ENCODE measurements at regions not wholly inside any gene's neighbourhood (a gene's known extent, or its start where the extent isn't known, plus 50 kb on each side); places are given as distances from the start of the nearest gene placed in this dataset.

- no peak for DNase-seq (ENCODE audit: low read depth)
Measured at GRCh38 chr17:77725846-77726245, 232.7 kb upstream of the TNRC6C start.

GRCh38 chr17:77726549-77727006 is 231.9 kb upstream of the TNRC6C start:
- DNase-seq (ENCODE audit: low read depth), result no peak

GRCh38 chr17:77727037-77727615 is 231.4 kb upstream of the TNRC6C start:
- no peak for DNase-seq (ENCODE audit: low read depth)

- DNase-seq (ENCODE audit: low read depth), result no peak
Measured at GRCh38 chr17:77728474-77728795, 230.1 kb upstream of the TNRC6C start.

- no peak for DNase-seq (ENCODE audit: low read depth)
Measured at GRCh38 chr17:77728871-77729270, 229.6 kb upstream of the TNRC6C start.

GRCh38 chr17:77729587-77729986 is 228.9 kb upstream of the TNRC6C start:
- no peak for DNase-seq (ENCODE audit: low read depth)

- no peak for DNase-seq (ENCODE audit: low read depth)
Measured at GRCh38 chr17:77730376-77730775, 228.1 kb upstream of the TNRC6C start.

- DNase-seq (ENCODE audit: low read depth), result no peak
Measured at GRCh38 chr17:77733576-77734296, 224.8 kb upstream of the TNRC6C start.

GRCh38 chr17:77734371-77735080 is 224.0 kb upstream of the TNRC6C start:
- no peak for DNase-seq (ENCODE audit: low read depth)

GRCh38 chr17:77735081-77735565 is 223.4 kb upstream of the TNRC6C start:
- no peak for DNase-seq (ENCODE audit: low read depth)

GRCh38 chr17:77735566-77736198 is 222.8 kb upstream of the TNRC6C start:
- no peak for DNase-seq (ENCODE audit: low read depth)

- DNase-seq (ENCODE audit: low read depth), result no peak
Measured at GRCh38 chr17:77736199-77736585, 222.3 kb upstream of the TNRC6C start.

- DNase-seq (ENCODE audit: low read depth), result no peak
Measured at GRCh38 chr17:77736721-77737120, 221.8 kb upstream of the TNRC6C start.

GRCh38 chr17:77737442-77738265 is 220.8 kb upstream of the TNRC6C start:
- no peak for DNase-seq (ENCODE audit: low read depth)

GRCh38 chr17:77738751-77739531 is 219.6 kb upstream of the TNRC6C start:
- no peak for DNase-seq (ENCODE audit: low read depth)

- no peak for DNase-seq (ENCODE audit: low read depth)
Measured at GRCh38 chr17:77740481-77740880, 218.0 kb upstream of the TNRC6C start.

GRCh38 chr17:77741109-77741508 is 217.4 kb upstream of the TNRC6C start:
- DNase-seq (ENCODE audit: low read depth), result peak; percentile 6

GRCh38 chr17:77742579-77742978 is 215.9 kb upstream of the TNRC6C start:
- DNase-seq (ENCODE audit: low read depth), result no peak

GRCh38 chr17:77744066-77744988 is 214.2 kb upstream of the TNRC6C start:
- DNase-seq (ENCODE audit: low read depth), result no peak

- no peak for DNase-seq (ENCODE audit: low read depth)
Measured at GRCh38 chr17:77745702-77746101, 212.8 kb upstream of the TNRC6C start.
